Muscle of leg (tissue), 3 donors: ENCODE measurements at regions not wholly inside any gene's neighbourhood (a gene's known extent, or its start where the extent isn't known, plus 50 kb on each side); places are given as distances from the start of the nearest gene placed in this dataset.

Source experiments
- DNase-seq: peaks from one replicate; pipeline ENCODE4 v3.0.0; 2013
- H3K27ac ChIP-seq: one replicate; pipeline ENCODE4 v1.5.1; 2013; ENCODE audit warnings: mild to moderate bottlenecking, low read length, control low read depth
- H3K27me3 ChIP-seq: one replicate; pipeline ENCODE4 v1.6.1; 2013; ENCODE audit warnings: low read length; ENCODE audit not compliant: control insufficient read depth, insufficient read depth
- H3K36me3 ChIP-seq: one replicate; pipeline ENCODE4 v1.6.1; 2013; ENCODE audit warnings: low read length; ENCODE audit not compliant: control insufficient read depth, insufficient read depth
- H3K4me1 ChIP-seq: one replicate; pipeline ENCODE4 v1.6.1; 2013; ENCODE audit warnings: low read length; ENCODE audit not compliant: control insufficient read depth, insufficient read depth
- H3K4me3 ChIP-seq: one replicate; pipeline ENCODE4 v1.5.1; 2013; ENCODE audit warnings: low read length, control low read depth
- H3K9me3 ChIP-seq: replicated peaks from 2 replicates; pipeline ENCODE4 v1.6.1; 2013; ENCODE audit warnings: low read depth, low read length; ENCODE audit not compliant: control insufficient read depth
- WGBS: methylation state at CpG from one replicate; pipeline ENCODE4 v1.1.5; 2013; ENCODE audit warnings: missing lambda C conversion rate; ENCODE audit not compliant: insufficient coverage; 5-methylcytosine and 5-hydroxymethylcytosine counted together

DNA sequence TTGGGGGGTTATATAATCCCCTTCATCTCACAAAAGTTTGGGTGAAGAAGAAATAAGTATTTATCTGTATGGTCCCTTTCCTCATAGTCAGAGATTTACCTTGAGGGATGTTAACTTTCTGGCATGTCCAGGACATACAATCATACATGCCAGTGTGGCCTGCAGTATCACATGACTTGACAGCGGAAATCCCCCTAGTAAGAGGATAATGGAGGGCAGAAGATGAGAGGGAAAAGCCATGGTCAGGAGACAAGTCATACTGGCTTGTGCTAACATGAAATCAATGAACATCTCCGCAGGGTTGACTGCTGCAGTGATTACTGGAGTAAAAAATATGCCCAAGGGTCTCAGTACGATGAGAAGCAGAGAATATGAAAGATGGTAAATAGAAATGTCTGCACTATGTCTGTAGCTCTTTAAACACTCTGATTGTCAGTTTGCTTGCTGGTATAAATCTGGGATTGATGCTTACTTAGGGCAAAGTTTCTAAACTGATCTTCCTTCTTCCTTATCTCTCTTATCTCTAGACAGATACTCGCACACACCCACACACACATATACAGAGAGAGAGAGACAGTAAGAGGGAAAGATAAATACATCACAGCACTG is 1385.6 kb upstream of the ADGRL3 start:
- Histone ChIP-seq H3K4me1 (no peaks in the 10 kb centered on the region), H3K36me3 (no peaks in the 10 kb centered on the region), H3K27ac (no peak overlapping the region), H3K4me3 (no peak overlapping the region), H3K27me3 (no peaks in the 10 kb centered on the region), H3K9me3 (no peaks in the 10 kb centered on the region)
- DNase-seq: no peak
- WGBS: 100% methylated on average over 1 of the region's 4 CpGs

DNA sequence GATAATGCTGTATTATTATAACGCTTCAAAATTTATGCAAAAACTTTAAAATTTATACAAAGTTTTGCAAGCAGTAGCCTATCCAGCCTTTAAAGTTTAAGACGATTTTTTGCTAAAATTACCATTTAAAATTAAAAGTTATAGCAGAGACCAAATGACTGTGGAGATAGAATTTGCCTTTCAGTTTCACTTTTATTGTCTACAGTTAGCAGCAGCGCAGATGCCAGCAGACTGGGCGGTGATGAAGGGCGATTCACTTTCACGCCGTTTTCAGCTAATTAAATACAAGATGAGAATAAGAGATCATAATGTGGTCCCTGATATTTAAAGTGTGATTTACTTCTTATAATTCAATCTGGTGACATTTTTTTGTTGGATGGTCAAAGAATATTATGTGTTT is 1381.5 kb upstream of the ADGRL3 start:
- peak overlapping the region; percentile 1 for H3K4me3 ChIP-seq
- no CpG with 5 or more reads among the region's 7 CpGs for WGBS

DNA sequence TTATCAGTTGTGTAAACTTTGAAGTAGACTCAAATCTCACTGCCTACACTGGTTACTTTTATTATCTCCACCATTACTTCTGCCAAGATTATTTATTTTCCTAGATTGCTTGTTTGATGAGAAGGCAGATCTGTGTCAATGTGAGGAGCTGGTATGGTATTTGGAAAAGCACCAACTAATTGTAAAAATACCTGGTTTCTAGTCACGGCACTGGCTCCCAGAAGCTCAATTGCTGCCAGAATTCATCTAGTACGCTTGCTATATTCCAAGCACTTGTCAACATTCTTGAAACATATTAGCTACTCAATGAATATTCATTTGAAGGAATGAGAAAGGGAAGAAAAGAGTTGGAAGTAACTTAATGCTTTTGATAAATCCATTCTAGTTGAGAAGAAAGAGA is 1376.8 kb upstream of the ADGRL3 start:
- Histone ChIP-seq H3K9me3 (no peaks in the 10 kb centered on the region), H3K4me3 (no peak overlapping the region), H3K4me1 (no peaks in the 10 kb centered on the region), H3K36me3 (no peaks in the 10 kb centered on the region), H3K27me3 (no peaks in the 10 kb centered on the region), H3K27ac (no peak overlapping the region)
- DNase-seq: no peak
- no CpG with 5 or more reads among the region's 2 CpGs for WGBS

More for the DNA sequence above, 1381.5 kb upstream of the ADGRL3 start:
- Histone ChIP-seq H3K36me3 (no peaks in the 10 kb centered on the region), H3K4me1 (no peaks in the 10 kb centered on the region), H3K27ac (no peak overlapping the region), H3K9me3 (no peaks in the 10 kb centered on the region), H3K27me3 (no peaks in the 10 kb centered on the region)
- peak; percentile 11 for DNase-seq

DNA sequence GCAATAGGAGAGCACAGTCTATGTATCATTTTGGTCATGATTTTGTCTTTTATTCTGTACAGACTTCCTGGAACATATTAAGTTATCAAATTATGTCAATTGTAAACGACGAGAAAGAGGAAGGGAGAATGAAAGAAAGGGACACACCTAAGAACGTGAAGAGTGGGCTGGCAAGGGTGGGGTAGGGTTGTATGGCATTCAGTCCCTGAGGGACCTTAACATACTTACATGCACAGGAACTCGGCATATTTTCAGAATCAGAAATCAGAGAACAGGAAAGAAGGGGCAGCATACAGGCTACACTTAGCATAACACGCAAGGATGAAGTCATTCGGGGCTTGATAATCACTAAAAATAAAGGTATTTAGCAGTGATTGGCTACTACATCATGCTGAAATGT is 1375.0 kb upstream of the ADGRL3 start:
- no CpG with 5 or more reads among the region's 6 CpGs for WGBS
- H3K36me3 ChIP-seq: no peaks in the 10 kb centered on the region
- H3K27me3 ChIP-seq: no peaks in the 10 kb centered on the region
- H3K27ac ChIP-seq: no peak overlapping the region
- H3K9me3 ChIP-seq: no peaks in the 10 kb centered on the region
- H3K4me3 ChIP-seq: no peak overlapping the region
- DNase-seq: no peak
- H3K4me1 ChIP-seq: no peaks in the 10 kb centered on the region

DNA sequence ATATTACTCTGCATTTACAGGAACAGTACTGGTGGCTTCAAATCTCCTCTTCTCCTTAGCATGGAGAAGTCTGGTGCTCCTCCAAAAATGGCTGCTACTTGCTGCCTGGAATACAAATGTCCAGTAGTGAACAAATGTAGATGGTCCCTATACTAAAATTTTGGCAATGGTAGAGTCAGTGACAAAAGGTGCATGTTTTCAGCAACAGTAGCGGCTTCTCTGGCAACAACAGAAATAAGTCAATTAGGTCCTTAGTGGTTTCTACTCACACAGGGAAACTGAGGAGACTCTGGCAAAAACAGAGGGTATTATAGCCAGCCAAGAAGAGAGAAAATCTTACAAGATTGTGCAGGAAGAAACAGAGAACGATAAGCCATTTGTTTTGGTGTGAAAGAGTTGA is 1368.4 kb upstream of the ADGRL3 start:
- no peak overlapping the region for H3K4me3 ChIP-seq
- H3K27me3 ChIP-seq: no peaks in the 10 kb centered on the region
- DNase-seq: no peak
- no peaks in the 10 kb centered on the region for H3K4me1 ChIP-seq
- WGBS: no CpG with 5 or more reads among the region's 2 CpGs
- no peak overlapping the region for H3K27ac ChIP-seq
- H3K36me3 ChIP-seq: no peaks in the 10 kb centered on the region
- H3K9me3 ChIP-seq: no peaks in the 10 kb centered on the region

DNA sequence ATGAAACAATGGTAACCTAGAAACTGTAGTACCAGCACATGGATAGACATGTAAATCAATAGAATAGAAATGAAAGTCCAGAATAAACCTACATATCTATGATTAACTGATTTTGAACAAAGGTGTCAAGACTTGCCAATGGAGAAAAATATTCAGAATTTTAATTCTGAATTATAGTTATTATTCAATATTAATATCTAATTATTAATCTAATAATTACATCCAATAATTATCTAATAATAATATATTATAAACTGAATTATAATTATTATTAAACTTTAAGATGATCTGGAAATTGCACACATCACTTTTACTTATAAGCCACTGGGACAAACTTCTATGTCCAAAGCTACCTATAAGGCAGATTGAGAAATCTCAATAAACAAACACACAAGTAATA is 1365.2 kb upstream of the ADGRL3 start:
- no peak overlapping the region for H3K27ac ChIP-seq
- no peaks in the 10 kb centered on the region for H3K4me1 ChIP-seq
- no peaks in the 10 kb centered on the region for H3K27me3 ChIP-seq
- H3K4me3 ChIP-seq: no peak overlapping the region
- no peak for DNase-seq
- H3K9me3 ChIP-seq: no peaks in the 10 kb centered on the region
- H3K36me3 ChIP-seq: no peaks in the 10 kb centered on the region

DNA sequence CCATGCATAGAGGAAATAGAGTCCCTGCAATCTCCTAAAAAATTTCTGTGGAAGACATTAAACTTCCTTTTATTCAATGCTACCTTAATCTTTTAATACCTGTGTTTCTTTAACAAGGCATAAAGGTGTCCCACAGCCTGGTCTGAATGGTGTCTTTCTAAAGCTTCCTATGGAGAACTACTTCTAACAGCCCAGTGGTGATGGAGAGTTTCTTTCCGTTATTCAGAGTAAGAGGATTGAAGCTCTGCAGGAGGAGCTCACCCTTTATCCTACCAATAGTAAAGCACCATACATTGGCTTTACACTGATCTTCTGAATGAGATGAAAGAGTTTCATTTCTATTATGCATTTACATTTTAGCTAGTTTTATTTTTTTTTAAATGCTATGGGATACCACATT is 1362.4 kb upstream of the ADGRL3 start:
- WGBS: no CpG with 5 or more reads among the region's 1 CpG
- Histone ChIP-seq H3K27ac (no peak overlapping the region), H3K4me3 (no peak overlapping the region), H3K9me3 (no peaks in the 10 kb centered on the region), H3K27me3 (no peaks in the 10 kb centered on the region), H3K36me3 (no peaks in the 10 kb centered on the region), H3K4me1 (no peaks in the 10 kb centered on the region)
- DNase-seq: no peak

DNA sequence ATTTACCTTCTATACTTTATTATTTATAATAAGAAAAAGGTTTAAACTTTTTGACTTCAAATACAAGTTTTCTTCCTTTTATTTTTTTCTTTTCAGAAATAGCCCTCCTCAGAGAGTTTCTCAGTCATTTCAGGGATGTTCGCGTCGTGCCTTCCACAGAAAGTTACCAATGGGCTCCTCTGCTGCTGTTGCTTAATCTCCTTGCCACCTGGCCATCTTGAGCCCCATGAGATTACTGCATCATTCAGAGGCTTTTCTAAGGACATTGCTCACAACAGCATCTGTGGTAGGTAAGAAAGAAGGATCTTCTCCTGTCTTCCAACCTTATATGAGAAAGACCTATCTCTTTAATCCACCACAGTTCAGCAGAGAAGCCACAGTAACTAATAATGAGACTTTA is 1361.9 kb upstream of the ADGRL3 start:
- no peak for DNase-seq
- Histone ChIP-seq H3K27ac (no peak overlapping the region), H3K4me3 (no peak overlapping the region), H3K27me3 (no peaks in the 10 kb centered on the region), H3K4me1 (no peaks in the 10 kb centered on the region), H3K9me3 (no peaks in the 10 kb centered on the region), H3K36me3 (no peaks in the 10 kb centered on the region)
- 78% methylated on average over 3 of the region's 3 CpGs for WGBS

DNA sequence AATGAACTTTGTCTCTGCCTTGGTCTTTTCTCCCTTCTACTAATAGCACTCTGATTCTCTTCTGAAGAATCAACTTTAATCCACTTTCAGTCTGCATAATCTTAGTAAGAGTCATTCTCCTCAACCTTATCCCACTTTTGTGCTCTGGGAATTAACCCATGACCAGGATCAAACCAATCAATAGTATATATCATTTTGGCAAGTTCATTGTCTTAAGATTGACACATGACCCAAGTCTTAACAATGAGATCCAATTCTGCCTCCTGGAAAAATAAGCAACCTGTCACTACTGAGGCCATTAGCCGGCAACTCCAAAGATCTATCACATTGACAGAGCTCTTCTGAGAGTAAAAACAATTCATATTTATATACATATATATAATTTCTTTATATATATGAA is 1358.4 kb upstream of the ADGRL3 start:
- no peak for DNase-seq
- Histone ChIP-seq H3K4me3 (no peak overlapping the region), H3K27ac (no peak overlapping the region), H3K4me1 (no peaks in the 10 kb centered on the region), H3K9me3 (no peaks in the 10 kb centered on the region), H3K27me3 (no peaks in the 10 kb centered on the region), H3K36me3 (no peaks in the 10 kb centered on the region)
- no CpG with 5 or more reads among the region's 1 CpG for WGBS

DNA sequence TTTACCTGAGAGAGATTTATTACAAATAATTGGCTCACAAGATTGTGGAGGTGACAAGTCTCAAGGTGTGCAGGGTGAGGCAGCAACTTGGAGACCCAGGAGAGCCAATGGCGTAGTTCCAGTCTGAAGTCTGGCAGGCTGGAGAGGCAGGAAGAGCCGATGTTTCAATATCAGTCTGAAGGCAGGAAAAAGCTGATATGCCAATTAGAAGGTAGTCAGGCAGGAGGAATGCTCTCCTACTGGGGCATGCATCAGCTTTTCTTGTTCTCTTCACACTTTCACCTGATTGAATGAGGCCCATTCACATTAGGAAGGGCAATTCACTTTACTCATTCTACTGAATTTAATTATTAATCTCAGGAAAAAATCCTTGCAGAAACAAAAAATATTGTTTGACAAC is 1351.7 kb upstream of the ADGRL3 start:
- H3K4me3 ChIP-seq: no peak overlapping the region
- H3K4me1 ChIP-seq: no peaks in the 10 kb centered on the region
- H3K27me3 ChIP-seq: no peaks in the 10 kb centered on the region
- WGBS: 69% methylated on average over 2 of the region's 2 CpGs
- H3K27ac ChIP-seq: no peak overlapping the region
- H3K36me3 ChIP-seq: no peaks in the 10 kb centered on the region
- H3K9me3 ChIP-seq: no peaks in the 10 kb centered on the region
- no peak for DNase-seq

DNA sequence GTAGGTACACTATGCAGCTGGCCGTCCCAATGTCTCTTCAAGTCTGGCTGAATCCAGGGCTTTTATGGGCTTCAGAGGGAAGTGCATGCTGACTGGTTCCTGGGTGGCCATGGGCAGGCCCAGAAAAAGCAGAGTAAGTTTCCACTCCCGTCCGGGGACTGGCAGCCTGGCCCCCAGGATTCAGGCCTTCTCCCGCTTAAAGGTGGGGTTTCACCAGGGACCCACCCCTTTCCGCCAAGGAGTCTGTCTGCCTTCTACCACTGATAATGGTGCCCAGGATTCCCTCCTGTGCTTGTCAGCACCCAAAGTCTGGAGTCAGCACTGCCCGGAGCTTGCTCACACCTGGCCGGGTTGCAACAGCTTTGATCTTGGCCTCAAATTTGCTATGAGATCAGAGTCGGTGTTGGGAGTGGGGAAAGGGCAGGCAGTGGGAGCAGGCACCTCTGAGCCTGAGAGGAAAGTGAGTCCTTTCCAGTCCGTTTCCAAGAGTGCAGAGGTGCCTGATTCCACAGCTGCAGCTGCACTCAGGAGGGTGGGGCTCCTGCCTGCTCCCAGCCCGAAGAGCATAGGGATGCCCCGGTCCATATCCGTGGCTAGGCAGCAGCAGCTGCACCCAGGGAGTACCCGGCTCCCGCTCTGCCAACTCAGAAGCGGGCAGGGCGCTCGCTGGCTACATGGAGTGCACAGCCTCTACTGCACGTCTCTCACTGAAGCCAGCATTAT is 1344.3 kb upstream of the ADGRL3 start:
- Histone ChIP-seq H3K4me3 (no peak overlapping the region), H3K36me3 (no peaks in the 10 kb centered on the region), H3K9me3 (no peaks in the 10 kb centered on the region), H3K4me1 (no peaks in the 10 kb centered on the region), H3K27ac (no peak overlapping the region), H3K27me3 (no peaks in the 10 kb centered on the region)
- 90% methylated on average over 18 of the region's 18 CpGs for WGBS
- DNase-seq: no peak
